Karpas-422 (cell line): ENCODE measurements at regions not wholly inside any gene's neighbourhood (a gene's known extent, or its start where the extent isn't known, plus 50 kb on each side); places are given as distances from the start of the nearest gene placed in this dataset.

Experiments used
- DNase-seq: peaks from one replicate; pipeline ENCODE4 v3.0.0-alpha.2; 2015
- H2AFZ ChIP-seq: fragments of 200-600 bp; sonication (generic); 2 replicates; pipeline ENCODE4 v1.6.1; 2014; ENCODE audit warnings: antibody characterized with exemption, low read length, mixed read lengths
- H3K27ac ChIP-seq: fragments of 200-600 bp; sonication (generic); 2 replicates; pipeline ENCODE4 v1.5.1; 2014; ENCODE audit warnings: mild to moderate bottlenecking, low read length, moderate library complexity
- H3K27me3 ChIP-seq: fragments of 200-600 bp; sonication (generic); 2 replicates; pipeline ENCODE4 v1.6.1; 2014; ENCODE audit warnings: low read length, mixed read lengths
- H3K36me3 ChIP-seq: fragments of 200-600 bp; sonication (generic); 2 replicates; pipeline ENCODE4 v1.6.1; 2014; ENCODE audit warnings: low read length, mixed read lengths; ENCODE audit not compliant: insufficient read depth
- H3K4me1 ChIP-seq: fragments of 200-600 bp; sonication (generic); 2 replicates; pipeline ENCODE4 v1.6.1; 2014; ENCODE audit warnings: mild to moderate bottlenecking, low read length, mixed read lengths
- H3K4me2 ChIP-seq: fragments of 200-600 bp; sonication (generic); 2 replicates; pipeline ENCODE4 v1.6.1; 2014; ENCODE audit warnings: low read length, low read depth, mild to moderate bottlenecking; ENCODE audit not compliant: poor library complexity, severe bottlenecking
- H3K4me3 ChIP-seq: fragments of 200-600 bp; sonication (generic); 2 replicates; pipeline ENCODE4 v1.5.1; 2014; ENCODE audit warnings: mild to moderate bottlenecking, antibody characterized with exemption, low read length, mixed read lengths
- H3K79me2 ChIP-seq: fragments of 200-600 bp; sonication (generic); 2 replicates; pipeline ENCODE4 v1.6.1; 2014; ENCODE audit warnings: mild to moderate bottlenecking, low read length, mixed read lengths
- H3K9ac ChIP-seq: fragments of 200-600 bp; sonication (generic); 2 replicates; pipeline ENCODE4 v1.6.0; 2014; ENCODE audit warnings: low read length
- H3K9me2 ChIP-seq: fragments of 200-600 bp; sonication (generic), shearing (Covaris generic); replicated peaks from 2 replicates; pipeline ENCODE4 v1.6.0; 2014; ENCODE audit warnings: mild to moderate bottlenecking, low read length, moderate library complexity; ENCODE audit not compliant: insufficient read depth
- H3K9me3 ChIP-seq: fragments of 300-700, 200-600 bp; sonication (generic); 2 replicates; pipeline ENCODE4 v1.6.1; 2014; ENCODE audit warnings: low read length, mixed read lengths
- H4K20me1 ChIP-seq: fragments of 200-600 bp; sonication (generic); 2 replicates; pipeline ENCODE4 v1.6.1; 2014; ENCODE audit warnings: mild to moderate bottlenecking, antibody characterized with exemption, low read length, low read depth; ENCODE audit not compliant: insufficient read depth

- Histone ChIP-seq H3K4me3 (no peak overlapping the region), H3K4me1 (no peaks in the 10 kb centered on the region), H4K20me1 (no peaks in the 10 kb centered on the region), H3K79me2 (no peaks in the 10 kb centered on the region), H3K9ac (no peak overlapping the region), H3K9me3 (peaks cover 20% of the 10 kb centered on the region), H3K36me3 (no peaks in the 10 kb centered on the region), H3K27ac (no peak overlapping the region), H3K4me2 (no peak overlapping the region), H3K9me2 (no peaks in the 10 kb centered on the region), H3K27me3 (no peaks in the 10 kb centered on the region), H2AFZ (no peak overlapping the region)
- no peak for DNase-seq
Observed at GRCh38 chr12:60997869-60998378, 1262.3 kb upstream of the USP15 start.

GRCh38 chr12:61009192-61009591 lies 1251.0 kb upstream of the USP15 start:
- Histone ChIP-seq H4K20me1 (no peaks in the 10 kb centered on the region), H3K4me2 (no peak overlapping the region), H3K36me3 (no peaks in the 10 kb centered on the region), H3K9me2 (no peaks in the 10 kb centered on the region), H3K79me2 (no peaks in the 10 kb centered on the region), H3K9ac (no peak overlapping the region), H3K4me1 (no peaks in the 10 kb centered on the region), H3K27ac (no peak overlapping the region), H3K4me3 (no peak overlapping the region), H3K9me3 (peaks cover 11% of the 10 kb centered on the region), H3K27me3 (no peaks in the 10 kb centered on the region), H2AFZ (no peak overlapping the region)
- no peak for DNase-seq

GRCh38 chr12:61011767-61012423 lies 1248.3 kb upstream of the USP15 start:
- Histone ChIP-seq H2AFZ (no peak overlapping the region), H3K79me2 (no peaks in the 10 kb centered on the region), H4K20me1 (no peaks in the 10 kb centered on the region), H3K27me3 (no peaks in the 10 kb centered on the region), H3K36me3 (no peaks in the 10 kb centered on the region), H3K9me2 (no peaks in the 10 kb centered on the region), H3K4me3 (no peak overlapping the region), H3K9me3 (peaks cover 25% of the 10 kb centered on the region), H3K9ac (no peak overlapping the region), H3K4me2 (no peak overlapping the region), H3K27ac (no peak overlapping the region), H3K4me1 (no peaks in the 10 kb centered on the region)
- no peak for DNase-seq

GRCh38 chr12:61018571-61018970 lies 1241.6 kb upstream of the USP15 start:
- no peaks in the 10 kb centered on the region for H4K20me1 ChIP-seq
- no peaks in the 10 kb centered on the region for H3K27me3 ChIP-seq
- H3K9me3 ChIP-seq, result peaks cover 38% of the 10 kb centered on the region
- no peaks in the 10 kb centered on the region for H3K79me2 ChIP-seq
- no peak for DNase-seq
- no peaks in the 10 kb centered on the region for H3K4me1 ChIP-seq
- H3K4me3 ChIP-seq, result no peak overlapping the region
- no peaks in the 10 kb centered on the region for H3K9me2 ChIP-seq
- no peak overlapping the region for H3K4me2 ChIP-seq
- no peaks in the 10 kb centered on the region for H3K36me3 ChIP-seq
- no peak overlapping the region for H2AFZ ChIP-seq
- H3K27ac ChIP-seq, result no peak overlapping the region
- no peak overlapping the region for H3K9ac ChIP-seq

GRCh38 chr12:61023231-61023630 lies 1237.0 kb upstream of the USP15 start:
- no peak overlapping the region for H3K4me3 ChIP-seq
- no peaks in the 10 kb centered on the region for H3K27me3 ChIP-seq
- no peak for DNase-seq
- H3K9me3 ChIP-seq, result peaks cover 40% of the 10 kb centered on the region
- no peaks in the 10 kb centered on the region for H3K79me2 ChIP-seq
- no peaks in the 10 kb centered on the region for H3K36me3 ChIP-seq
- no peak overlapping the region for H3K27ac ChIP-seq
- H4K20me1 ChIP-seq, result no peaks in the 10 kb centered on the region
- no peaks in the 10 kb centered on the region for H3K9me2 ChIP-seq
- no peaks in the 10 kb centered on the region for H3K4me1 ChIP-seq
- no peak overlapping the region for H3K4me2 ChIP-seq
- no peak overlapping the region for H3K9ac ChIP-seq
- no peak overlapping the region for H2AFZ ChIP-seq

GRCh38 chr12:61029516-61029915 lies 1230.7 kb upstream of the USP15 start:
- H2AFZ ChIP-seq, result no peak overlapping the region
- H3K9ac ChIP-seq, result no peak overlapping the region
- no peaks in the 10 kb centered on the region for H3K36me3 ChIP-seq
- H3K4me2 ChIP-seq, result no peak overlapping the region
- no peaks in the 10 kb centered on the region for H4K20me1 ChIP-seq
- H3K9me2 ChIP-seq, result no peaks in the 10 kb centered on the region
- no peaks in the 10 kb centered on the region for H3K79me2 ChIP-seq
- H3K9me3 ChIP-seq, result peaks cover 21% of the 10 kb centered on the region
- H3K4me3 ChIP-seq, result no peak overlapping the region
- no peak for DNase-seq
- H3K27ac ChIP-seq, result no peak overlapping the region
- no peaks in the 10 kb centered on the region for H3K27me3 ChIP-seq
- no peaks in the 10 kb centered on the region for H3K4me1 ChIP-seq

GRCh38 chr12:61037792-61038191 lies 1222.4 kb upstream of the USP15 start:
- no peaks in the 10 kb centered on the region for H3K27me3 ChIP-seq
- H4K20me1 ChIP-seq, result no peaks in the 10 kb centered on the region
- no peak for DNase-seq
- H3K36me3 ChIP-seq, result no peaks in the 10 kb centered on the region
- no peaks in the 10 kb centered on the region for H3K4me1 ChIP-seq
- H3K9me3 ChIP-seq, result peaks cover 23% of the 10 kb centered on the region
- H3K9ac ChIP-seq, result no peak overlapping the region
- no peaks in the 10 kb centered on the region for H3K9me2 ChIP-seq
- H3K27ac ChIP-seq, result no peak overlapping the region
- H2AFZ ChIP-seq, result no peak overlapping the region
- H3K79me2 ChIP-seq, result no peaks in the 10 kb centered on the region
- no peak overlapping the region for H3K4me2 ChIP-seq
- no peak overlapping the region for H3K4me3 ChIP-seq

- H3K9ac ChIP-seq, result no peak overlapping the region
- no peaks in the 10 kb centered on the region for H3K9me2 ChIP-seq
- DNase-seq, result no peak
- H3K36me3 ChIP-seq, result no peaks in the 10 kb centered on the region
- peaks cover 27% of the 10 kb centered on the region for H3K9me3 ChIP-seq
- no peaks in the 10 kb centered on the region for H3K79me2 ChIP-seq
- no peak overlapping the region for H2AFZ ChIP-seq
- H3K4me1 ChIP-seq, result no peaks in the 10 kb centered on the region
- no peak overlapping the region for H3K4me3 ChIP-seq
- H3K27ac ChIP-seq, result no peak overlapping the region
- H3K27me3 ChIP-seq, result no peaks in the 10 kb centered on the region
- no peak overlapping the region for H3K4me2 ChIP-seq
- H4K20me1 ChIP-seq, result no peaks in the 10 kb centered on the region
Observed at GRCh38 chr12:61043838-61044237, 1216.4 kb upstream of the USP15 start.
